T-helper 17 cell (primary cell): ENCODE measurements at regions not wholly inside any gene's neighbourhood (a gene's known extent, or its start where the extent isn't known, plus 50 kb on each side); places are given as distances from the start of the nearest gene placed in this dataset.

Experiments used
- ATAC-seq: fragments of 150-1000 bp; cut with Tn5 transposase; 2 replicates; pipeline ENCODE4 v1.10.0; 2021; ENCODE audit warnings: mild to moderate bottlenecking, moderate library complexity
- DNase-seq, 3 donors: peaks; one replicate each; pipeline versions ENCODE4 v3.0.0 to v3.0.0-alpha.2; 2020 to 2021
- H3K9me3 ChIP-seq: one replicate; pipeline ENCODE4 v1.7.0; 2013; ENCODE audit warnings: low read length, mild to moderate bottlenecking; ENCODE audit not compliant: control insufficient read depth, poor library complexity, severe bottlenecking
- H3K27ac Mint-ChIP-seq: one replicate; pipeline ENCODE4 v1.8.0; 2022; ENCODE audit warnings: mild to moderate bottlenecking, moderate library complexity, mixed read lengths
- H3K27me3 Mint-ChIP-seq: one replicate; pipeline ENCODE4 v1.8.0; 2022; ENCODE audit warnings: mixed read lengths
- H3K36me3 Mint-ChIP-seq: one replicate; pipeline ENCODE4 v1.8.0; 2022; ENCODE audit warnings: low read depth, mixed read lengths
- H3K4me1 Mint-ChIP-seq: one replicate; pipeline ENCODE4 v1.8.0; 2022; ENCODE audit warnings: mild to moderate bottlenecking, mixed read lengths
- H3K4me3 Mint-ChIP-seq: one replicate; pipeline ENCODE4 v1.8.0; 2022; ENCODE audit warnings: mild to moderate bottlenecking, moderate library complexity, mixed read lengths

DNA sequence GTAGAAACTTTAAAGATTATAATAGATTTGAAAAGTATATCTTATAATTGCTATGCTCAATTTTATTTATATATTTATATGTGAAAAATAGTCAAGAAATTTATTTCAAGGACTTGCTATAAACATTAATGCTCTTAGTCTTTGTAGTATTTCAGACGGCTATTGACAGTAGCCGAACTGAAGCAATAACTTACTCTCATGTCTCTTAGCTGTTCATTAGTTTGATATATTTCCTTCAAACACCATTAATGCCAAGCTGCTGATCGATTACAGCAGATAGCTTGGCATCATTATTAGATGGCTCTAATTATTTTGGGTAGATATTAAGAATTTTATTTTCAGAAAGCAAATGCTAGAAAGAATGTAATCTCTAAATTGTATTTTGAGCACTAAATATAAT, 1151.5 kb upstream of the SPRY2 start:
- no peak overlapping the region for H3K4me3 Mint-ChIP-seq
- H3K27me3 Mint-ChIP-seq, result no peaks in the 10 kb centered on the region
- H3K36me3 Mint-ChIP-seq, result no peaks in the 10 kb centered on the region
- H3K9me3 ChIP-seq, result no peaks in the 10 kb centered on the region
- no peak overlapping the region for H3K27ac Mint-ChIP-seq
- no peaks in the 10 kb centered on the region for H3K4me1 Mint-ChIP-seq
- DNase-seq (no peak), ATAC-seq (no peak)

- Mint-ChIP-seq H3K4me3 (no peak overlapping the region), H3K4me1 (no peaks in the 10 kb centered on the region), H3K36me3 (no peaks in the 10 kb centered on the region), H3K27me3 (no peaks in the 10 kb centered on the region), H3K27ac (no peak overlapping the region)
- DNase-seq (no peak), ATAC-seq (no peak)
- no peaks in the 10 kb centered on the region for H3K9me3 ChIP-seq
Observed at GRCh38 chr13:81488021-81488420, 1147.1 kb upstream of the SPRY2 start.

DNA sequence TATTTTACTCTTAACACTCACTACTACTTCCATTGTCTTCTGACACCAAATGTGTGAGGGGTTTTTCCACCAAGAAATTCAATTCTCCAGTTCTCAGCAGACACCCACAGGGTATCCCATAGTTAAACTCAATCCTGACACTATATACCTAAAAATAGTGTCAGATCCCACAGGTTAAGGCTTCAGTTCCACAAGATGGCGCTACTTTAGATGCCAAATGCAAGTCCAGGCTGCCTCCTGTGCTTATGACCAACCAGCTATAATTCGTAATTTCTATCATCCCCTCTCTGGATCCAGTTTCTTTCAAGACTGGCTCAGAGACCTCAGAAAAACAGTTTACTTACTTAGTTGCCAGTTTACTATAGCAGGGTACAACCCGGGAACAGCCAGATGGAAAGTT, 1146.2 kb upstream of the SPRY2 start:
- H3K27me3 Mint-ChIP-seq, result no peaks in the 10 kb centered on the region
- H3K27ac Mint-ChIP-seq, result no peak overlapping the region
- ATAC-seq (no peak), DNase-seq (no peak)
- H3K4me1 Mint-ChIP-seq, result no peaks in the 10 kb centered on the region
- H3K4me3 Mint-ChIP-seq, result no peak overlapping the region
- H3K9me3 ChIP-seq, result no peaks in the 10 kb centered on the region
- H3K36me3 Mint-ChIP-seq, result no peaks in the 10 kb centered on the region

GRCh38 chr13:81480634-81481033, 1139.7 kb upstream of the SPRY2 start:
- no peak for ATAC-seq
- H3K27me3 Mint-ChIP-seq, result no peaks in the 10 kb centered on the region

GRCh38 chr13:81473366-81473899, 1132.5 kb upstream of the SPRY2 start:
- Mint-ChIP-seq H3K36me3 (no peaks in the 10 kb centered on the region), H3K4me3 (no peak overlapping the region), H3K4me1 (no peaks in the 10 kb centered on the region), H3K27ac (no peak overlapping the region), H3K27me3 (no peaks in the 10 kb centered on the region)
- no peak for ATAC-seq
- no peak for DNase-seq
- H3K9me3 ChIP-seq, result no peaks in the 10 kb centered on the region

More at GRCh38 chr13:81480634-81481033, 1139.7 kb upstream of the SPRY2 start:
- no peaks in the 10 kb centered on the region for H3K4me1 Mint-ChIP-seq
- H3K36me3 Mint-ChIP-seq, result no peaks in the 10 kb centered on the region
- DNase-seq, result no peak
- H3K27ac Mint-ChIP-seq, result no peak overlapping the region
- H3K4me3 Mint-ChIP-seq, result no peak overlapping the region
- no peaks in the 10 kb centered on the region for H3K9me3 ChIP-seq

GRCh38 chr13:81458170-81458569, 1117.2 kb upstream of the SPRY2 start:
- no peak overlapping the region for H3K4me3 Mint-ChIP-seq
- H3K27me3 Mint-ChIP-seq, result no peaks in the 10 kb centered on the region
- H3K36me3 Mint-ChIP-seq, result no peaks in the 10 kb centered on the region
- H3K9me3 ChIP-seq, result no peaks in the 10 kb centered on the region
- no peaks in the 10 kb centered on the region for H3K4me1 Mint-ChIP-seq
- DNase-seq (no peak), ATAC-seq (no peak)
- H3K27ac Mint-ChIP-seq, result no peak overlapping the region

GRCh38 chr13:81446441-81446840, 1105.5 kb upstream of the SPRY2 start:
- DNase-seq, result no peak

DNA sequence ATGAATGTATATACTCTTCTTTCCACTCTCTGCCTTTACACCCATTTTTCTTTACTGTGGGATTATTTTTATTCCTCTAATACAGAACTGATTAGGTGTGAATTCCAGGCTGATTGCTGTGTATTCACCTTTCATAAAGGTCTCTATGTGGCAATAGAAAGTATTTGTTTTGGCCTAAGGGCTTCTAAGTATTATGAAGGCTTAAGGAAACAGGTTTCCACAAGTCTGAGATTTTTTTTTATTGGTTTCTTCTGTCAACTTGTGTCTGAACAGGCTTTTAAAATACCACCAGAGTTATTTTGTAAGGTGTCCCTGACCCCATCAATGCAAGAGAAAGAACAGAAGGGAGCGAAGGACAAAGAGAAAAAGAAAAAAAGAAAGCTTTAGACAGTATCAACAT, 1102.0 kb upstream of the SPRY2 start:
- H3K27me3 Mint-ChIP-seq, result no peaks in the 10 kb centered on the region
- H3K36me3 Mint-ChIP-seq, result no peaks in the 10 kb centered on the region
- no peaks in the 10 kb centered on the region for H3K4me1 Mint-ChIP-seq
- no peak for DNase-seq
- no peak overlapping the region for H3K27ac Mint-ChIP-seq
- no peaks in the 10 kb centered on the region for H3K9me3 ChIP-seq
- no peak overlapping the region for H3K4me3 Mint-ChIP-seq
- no peak for ATAC-seq

More at GRCh38 chr13:81446441-81446840, 1105.5 kb upstream of the SPRY2 start:
- Mint-ChIP-seq H3K4me1 (no peaks in the 10 kb centered on the region), H3K27ac (no peak overlapping the region), H3K36me3 (no peaks in the 10 kb centered on the region), H3K4me3 (no peak overlapping the region), H3K27me3 (no peaks in the 10 kb centered on the region)
- ATAC-seq, result no peak
- no peaks in the 10 kb centered on the region for H3K9me3 ChIP-seq

DNA sequence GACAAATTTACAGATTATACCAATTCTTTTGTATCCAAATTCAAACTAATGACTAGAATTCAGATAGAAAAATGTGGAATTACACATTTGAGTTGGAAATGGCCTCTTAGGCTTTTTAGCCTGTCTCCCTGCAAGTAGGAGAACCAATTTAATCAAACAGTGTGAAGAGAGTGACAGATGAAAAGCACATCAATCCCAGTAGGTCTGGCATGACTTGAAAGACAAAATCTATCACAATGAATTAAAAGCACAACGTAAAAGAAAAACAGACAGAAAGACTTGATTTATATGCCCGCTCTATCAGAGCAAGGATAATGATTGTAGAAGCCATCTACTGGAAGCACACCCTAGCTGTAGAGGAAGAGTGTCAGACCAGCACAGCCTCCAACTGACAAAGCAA, 1084.4 kb upstream of the SPRY2 start:
- no peak for DNase-seq
- no peaks in the 10 kb centered on the region for H3K9me3 ChIP-seq
- Mint-ChIP-seq H3K27ac (no peak overlapping the region), H3K4me1 (no peaks in the 10 kb centered on the region), H3K36me3 (no peaks in the 10 kb centered on the region), H3K27me3 (no peaks in the 10 kb centered on the region), H3K4me3 (no peak overlapping the region)
- no peak for ATAC-seq

DNA sequence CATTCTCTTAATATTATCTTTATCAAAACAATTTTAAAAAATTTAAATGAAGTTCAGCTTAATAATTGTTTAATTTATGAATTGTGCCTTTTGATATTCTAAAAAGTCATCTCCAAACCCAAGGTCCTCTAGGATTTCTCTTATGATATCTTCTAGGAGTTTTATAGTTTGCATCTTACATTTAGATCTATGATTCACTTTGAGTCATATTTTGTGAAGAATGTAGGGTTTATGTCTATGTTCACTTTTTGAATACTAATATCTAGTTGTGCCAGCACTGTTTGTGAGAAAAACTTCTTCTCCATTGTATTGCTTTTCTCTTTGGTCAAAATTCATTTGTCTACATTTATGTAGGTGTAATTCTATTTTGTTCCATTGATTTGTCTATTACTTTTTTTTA, 1068.4 kb upstream of the SPRY2 start:
- H3K36me3 Mint-ChIP-seq, result no peaks in the 10 kb centered on the region
- H3K4me3 Mint-ChIP-seq, result no peak overlapping the region
- H3K27ac Mint-ChIP-seq, result no peak overlapping the region
- DNase-seq, result no peak
- no peaks in the 10 kb centered on the region for H3K4me1 Mint-ChIP-seq
- no peaks in the 10 kb centered on the region for H3K9me3 ChIP-seq
- no peaks in the 10 kb centered on the region for H3K27me3 Mint-ChIP-seq
- ATAC-seq, result no peak

GRCh38 chr13:81408647-81409046, 1067.7 kb upstream of the SPRY2 start:
- Mint-ChIP-seq H3K4me3 (no peak overlapping the region), H3K27ac (no peak overlapping the region), H3K4me1 (no peaks in the 10 kb centered on the region), H3K27me3 (no peaks in the 10 kb centered on the region), H3K36me3 (no peaks in the 10 kb centered on the region)
- DNase-seq (no peak), ATAC-seq (no peak)
- H3K9me3 ChIP-seq, result no peaks in the 10 kb centered on the region

- H3K27me3 Mint-ChIP-seq, result no peaks in the 10 kb centered on the region
- no peaks in the 10 kb centered on the region for H3K9me3 ChIP-seq
- no peak overlapping the region for H3K27ac Mint-ChIP-seq
- no peaks in the 10 kb centered on the region for H3K4me1 Mint-ChIP-seq
- no peak for ATAC-seq
- no peaks in the 10 kb centered on the region for H3K36me3 Mint-ChIP-seq
- DNase-seq, result no peak
- H3K4me3 Mint-ChIP-seq, result no peak overlapping the region
Observed at GRCh38 chr13:81406639-81407292, 1065.8 kb upstream of the SPRY2 start.

DNA sequence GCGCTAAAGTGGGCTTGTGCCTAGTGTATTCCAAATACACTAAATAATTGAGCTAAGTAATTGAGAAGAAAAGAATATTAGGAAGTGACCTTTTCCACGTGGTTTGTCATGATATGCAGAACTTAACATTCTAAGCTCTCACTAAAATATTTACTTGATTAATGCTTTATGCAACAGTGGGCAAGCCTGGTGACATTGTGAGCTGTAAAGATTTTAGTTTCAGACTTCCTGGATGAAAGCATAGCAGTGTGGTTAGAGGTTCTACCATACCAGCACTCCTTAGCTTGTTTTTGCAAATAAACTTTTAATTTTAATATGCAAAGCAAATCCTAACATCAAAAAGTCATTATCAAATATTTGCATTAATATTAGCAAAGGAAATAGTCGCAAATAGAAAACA, 1065.1 kb upstream of the SPRY2 start:
- no peaks in the 10 kb centered on the region for H3K27me3 Mint-ChIP-seq
- H3K27ac Mint-ChIP-seq, result no peak overlapping the region
- no peak overlapping the region for H3K4me3 Mint-ChIP-seq
- no peaks in the 10 kb centered on the region for H3K9me3 ChIP-seq
- no peaks in the 10 kb centered on the region for H3K36me3 Mint-ChIP-seq
- ATAC-seq (no peak), DNase-seq (no peak)
- H3K4me1 Mint-ChIP-seq, result no peaks in the 10 kb centered on the region

GRCh38 chr13:81396192-81396591, 1055.3 kb upstream of the SPRY2 start:
- H3K27me3 Mint-ChIP-seq, result no peaks in the 10 kb centered on the region
- no peaks in the 10 kb centered on the region for H3K4me1 Mint-ChIP-seq
- H3K36me3 Mint-ChIP-seq, result no peaks in the 10 kb centered on the region
- no peaks in the 10 kb centered on the region for H3K9me3 ChIP-seq
- ATAC-seq (no peak), DNase-seq (no peak)
- no peak overlapping the region for H3K27ac Mint-ChIP-seq
- no peak overlapping the region for H3K4me3 Mint-ChIP-seq
